Adrenal gland (tissue), 5 donors: ENCODE measurements at regions not wholly inside any gene's neighbourhood (a gene's known extent, or its start where the extent isn't known, plus 50 kb on each side); places are given as distances from the start of the nearest gene placed in this dataset.

Experiments used
- POLR2A ChIP-seq, 2 donors: fragments of 450-650 bp; IDR thresholded peaks; one replicate each; pipeline ENCODE4 v1.6.1; 2017; ENCODE audit warnings: antibody characterized with exemption in 2 of 2, mild to moderate bottlenecking in 2 of 2, moderate library complexity in 1 of 2
- TF ChIP-seq, protein P1 (sequence below), 6 experiments: fragments of 450-650 bp in 4 of 6; fragments of 200-600 bp in 2 of 6; sonication (generic) in 1 of 6; IDR thresholded peaks; 1 replicate in 5 of 6; 2 replicates in 1 of 6; pipeline versions ENCODE4 v1.5.1 to v1.8.0; 2016 to 2021; ENCODE audit warnings: antibody characterized with exemption in 6 of 6, mild to moderate bottlenecking in 2 of 6, moderate library complexity in 1 of 6
- donor health status: DM: no; HTN: no; CAD: no.

DNA sequence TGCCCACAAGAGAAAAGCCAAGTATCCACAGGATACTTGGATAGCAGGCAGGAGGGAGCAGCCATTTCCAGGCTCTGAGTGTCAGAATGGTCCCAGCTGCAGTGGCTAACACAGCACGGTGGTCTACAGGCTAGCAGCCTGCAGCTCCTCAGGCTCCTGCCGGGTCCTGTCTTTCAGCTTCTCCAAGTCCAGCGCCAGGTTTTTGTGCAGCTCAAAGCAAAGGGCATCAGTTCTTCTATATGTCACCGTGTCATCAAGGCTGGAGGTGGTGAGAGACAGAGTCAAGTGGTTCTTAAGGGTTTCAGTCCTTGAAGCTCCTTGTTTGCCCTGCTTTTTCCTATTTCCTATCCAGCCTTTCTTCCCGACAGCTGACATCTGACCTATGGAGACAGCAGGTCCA, 188.6 kb downstream of the NUFIP1 start:
- TF ChIP-seq, protein P1, sequence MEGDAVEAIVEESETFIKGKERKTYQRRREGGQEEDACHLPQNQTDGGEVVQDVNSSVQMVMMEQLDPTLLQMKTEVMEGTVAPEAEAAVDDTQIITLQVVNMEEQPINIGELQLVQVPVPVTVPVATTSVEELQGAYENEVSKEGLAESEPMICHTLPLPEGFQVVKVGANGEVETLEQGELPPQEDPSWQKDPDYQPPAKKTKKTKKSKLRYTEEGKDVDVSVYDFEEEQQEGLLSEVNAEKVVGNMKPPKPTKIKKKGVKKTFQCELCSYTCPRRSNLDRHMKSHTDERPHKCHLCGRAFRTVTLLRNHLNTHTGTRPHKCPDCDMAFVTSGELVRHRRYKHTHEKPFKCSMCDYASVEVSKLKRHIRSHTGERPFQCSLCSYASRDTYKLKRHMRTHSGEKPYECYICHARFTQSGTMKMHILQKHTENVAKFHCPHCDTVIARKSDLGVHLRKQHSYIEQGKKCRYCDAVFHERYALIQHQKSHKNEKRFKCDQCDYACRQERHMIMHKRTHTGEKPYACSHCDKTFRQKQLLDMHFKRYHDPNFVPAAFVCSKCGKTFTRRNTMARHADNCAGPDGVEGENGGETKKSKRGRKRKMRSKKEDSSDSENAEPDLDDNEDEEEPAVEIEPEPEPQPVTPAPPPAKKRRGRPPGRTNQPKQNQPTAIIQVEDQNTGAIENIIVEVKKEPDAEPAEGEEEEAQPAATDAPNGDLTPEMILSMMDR (IDR thresholded peaks at IDR 0.05) = no peak
- TF ChIP-seq POLR2A (IDR thresholded peaks at IDR 0.05) = no peak
